Peyer's patch (tissue), 4 donors: ENCODE measurements at regions not wholly inside any gene's neighbourhood (a gene's known extent, or its start where the extent isn't known, plus 50 kb on each side); places are given as distances from the start of the nearest gene placed in this dataset.

Experiments
- POLR2A ChIP-seq, 2 donors: fragments of 450-650 bp; IDR thresholded peaks; one replicate each; pipeline ENCODE4 v1.5.1; 2017; ENCODE audit warnings: antibody characterized with exemption in 2 of 2, mild to moderate bottlenecking in 2 of 2, moderate library complexity in 2 of 2
- TF ChIP-seq, protein P1 (sequence below), 6 experiments: fragments of 450-650 bp in 4 of 6; fragments of 200-600 bp in 2 of 6; sonication (generic) in 1 of 6; IDR thresholded peaks; one replicate each; pipeline ENCODE4 v1.5.1; 2017 to 2019; ENCODE audit warnings: antibody characterized with exemption in 6 of 6, mild to moderate bottlenecking in 3 of 6, moderate library complexity in 1 of 6

DNA sequence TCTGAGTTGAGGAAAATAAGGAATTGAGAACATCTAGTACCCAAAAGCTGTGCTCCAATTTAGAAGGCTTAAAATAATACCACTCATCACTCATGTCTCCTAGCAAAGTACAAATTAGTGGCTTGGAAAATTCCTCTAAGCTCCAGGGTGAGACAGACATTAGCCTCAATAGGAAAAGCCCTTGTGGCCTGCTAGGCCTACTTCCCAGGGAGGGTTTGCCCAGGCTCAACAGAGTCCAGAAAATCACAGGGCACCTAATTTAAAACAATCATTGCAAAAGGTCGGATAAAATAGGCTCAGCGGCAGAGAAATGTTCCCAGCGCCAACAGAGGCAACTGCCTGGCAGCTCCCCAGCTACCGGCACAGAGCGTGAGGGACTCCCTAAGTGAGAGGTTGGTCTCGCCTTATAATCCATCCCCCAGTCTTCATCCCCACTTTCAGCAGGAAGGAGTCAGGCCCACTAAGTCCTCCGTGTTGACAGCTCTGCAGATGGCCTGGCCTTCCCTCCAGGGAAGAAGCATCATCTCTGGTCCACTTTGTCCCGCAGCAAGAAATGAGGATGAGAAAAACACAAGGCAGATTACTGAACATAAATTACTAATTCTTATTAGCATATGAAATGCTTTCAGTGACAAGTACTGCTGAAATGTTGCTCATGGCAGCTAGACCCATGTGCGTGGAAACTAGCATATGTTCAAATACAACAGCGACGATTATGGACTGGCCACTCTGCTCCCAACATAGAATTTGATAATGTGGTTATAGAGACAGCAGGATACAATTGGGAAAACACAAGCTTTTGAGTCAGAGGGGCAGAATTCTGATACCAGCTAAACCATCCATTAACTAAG lies 1177.7 kb upstream of the AUTS2 start:
- TF ChIP-seq, protein P1, sequence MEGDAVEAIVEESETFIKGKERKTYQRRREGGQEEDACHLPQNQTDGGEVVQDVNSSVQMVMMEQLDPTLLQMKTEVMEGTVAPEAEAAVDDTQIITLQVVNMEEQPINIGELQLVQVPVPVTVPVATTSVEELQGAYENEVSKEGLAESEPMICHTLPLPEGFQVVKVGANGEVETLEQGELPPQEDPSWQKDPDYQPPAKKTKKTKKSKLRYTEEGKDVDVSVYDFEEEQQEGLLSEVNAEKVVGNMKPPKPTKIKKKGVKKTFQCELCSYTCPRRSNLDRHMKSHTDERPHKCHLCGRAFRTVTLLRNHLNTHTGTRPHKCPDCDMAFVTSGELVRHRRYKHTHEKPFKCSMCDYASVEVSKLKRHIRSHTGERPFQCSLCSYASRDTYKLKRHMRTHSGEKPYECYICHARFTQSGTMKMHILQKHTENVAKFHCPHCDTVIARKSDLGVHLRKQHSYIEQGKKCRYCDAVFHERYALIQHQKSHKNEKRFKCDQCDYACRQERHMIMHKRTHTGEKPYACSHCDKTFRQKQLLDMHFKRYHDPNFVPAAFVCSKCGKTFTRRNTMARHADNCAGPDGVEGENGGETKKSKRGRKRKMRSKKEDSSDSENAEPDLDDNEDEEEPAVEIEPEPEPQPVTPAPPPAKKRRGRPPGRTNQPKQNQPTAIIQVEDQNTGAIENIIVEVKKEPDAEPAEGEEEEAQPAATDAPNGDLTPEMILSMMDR (IDR thresholded peaks at IDR 0.05) = no peak
- no peak for TF ChIP-seq POLR2A (IDR thresholded peaks at IDR 0.05)
